Mucosa of descending colon (tissue), 3 donors: ENCODE measurements at regions not wholly inside any gene's neighbourhood (a gene's known extent, or its start where the extent isn't known, plus 50 kb on each side); places are given as distances from the start of the nearest gene placed in this dataset.

Source experiments
- ATAC-seq: fragments of 200-7000 bp; cut with Tn5 transposase; one replicate; pipeline ENCODE4 v1.9.1; 2020; ENCODE audit warnings: mild to moderate bottlenecking, moderate library complexity
- DNase-seq, 3 donors: peaks; one replicate each; pipeline ENCODE4 v3.0.0-alpha.2; 2020
- H3K36me3 ChIP-seq: fragments of 200-600 bp; one replicate; pipeline ENCODE4 v1.8.0; 2021; ENCODE audit warnings: low read depth, mild to moderate bottlenecking
- H3K4me1 ChIP-seq: fragments of 200-600 bp; one replicate; pipeline ENCODE4 v1.8.0; 2021; ENCODE audit warnings: low read depth, mild to moderate bottlenecking
- H3K4me3 ChIP-seq: fragments of 200-600 bp; one replicate; pipeline ENCODE4 v1.8.0; 2021; ENCODE audit warnings: mild to moderate bottlenecking
- H3K9me3 ChIP-seq: fragments of 200-600 bp; one replicate; pipeline ENCODE4 v1.8.0; 2021; ENCODE audit warnings: mild to moderate bottlenecking
- intact Hi-C, 2 donors: fragments of 100-400 bp; cut with DNase I in 1 of 2; cut with micrococcal nuclease in 1 of 2; formaldehyde crosslinking; loops; one replicate each; pipeline versions ENCODE4 v1.11.0 to v1.11.1; 2022; cut with DNase I, micrococcal nuclease
- TF ChIP-seq, protein P1 (sequence below): fragments of 200-600 bp; IDR thresholded peaks from one replicate; pipeline ENCODE4 v1.8.0; 2022; ENCODE audit warnings: antibody characterized with exemption, mild to moderate bottlenecking
- donor health status: DM: no; HTN: no; CAD: no; lungs with moderate emphysema.
- donor health status: DM: no; HTN: no; CAD: no.
- donor health status: DM: no; HTN: yes; CAD: no.

DNA sequence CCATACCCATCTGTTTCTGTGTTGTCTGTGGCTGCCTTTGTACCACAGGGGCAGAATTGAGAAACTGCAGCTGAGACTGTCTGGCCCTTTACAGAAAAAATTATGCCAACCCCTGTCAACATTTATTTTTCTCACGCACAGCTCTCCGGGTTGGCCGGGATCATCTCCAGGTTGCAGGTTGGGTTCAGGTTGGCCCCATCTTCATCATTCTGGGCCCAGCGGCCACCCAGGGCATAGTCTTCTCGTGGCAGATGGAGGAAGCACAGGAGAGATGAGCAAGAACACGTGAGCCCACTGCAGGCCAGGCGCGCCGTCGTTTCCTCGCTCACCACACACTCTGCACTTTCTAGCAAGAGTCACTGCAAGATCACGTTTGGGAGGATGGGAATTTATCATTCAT, 66.1 kb upstream of the SEC14L1 start:
- no peak for DNase-seq
- H3K9me3 ChIP-seq, result no peaks in the 10 kb centered on the region
- no peaks in the 10 kb centered on the region for H3K4me1 ChIP-seq
- H3K4me3 ChIP-seq, result no peak overlapping the region
- intact Hi-C loops, result loop anchor here in 1 of 2 donors (5.0 kb wide), 1 partner anchor 212 kb away; no protein-coding TSS in a partner anchor
- TF ChIP-seq, protein P1, sequence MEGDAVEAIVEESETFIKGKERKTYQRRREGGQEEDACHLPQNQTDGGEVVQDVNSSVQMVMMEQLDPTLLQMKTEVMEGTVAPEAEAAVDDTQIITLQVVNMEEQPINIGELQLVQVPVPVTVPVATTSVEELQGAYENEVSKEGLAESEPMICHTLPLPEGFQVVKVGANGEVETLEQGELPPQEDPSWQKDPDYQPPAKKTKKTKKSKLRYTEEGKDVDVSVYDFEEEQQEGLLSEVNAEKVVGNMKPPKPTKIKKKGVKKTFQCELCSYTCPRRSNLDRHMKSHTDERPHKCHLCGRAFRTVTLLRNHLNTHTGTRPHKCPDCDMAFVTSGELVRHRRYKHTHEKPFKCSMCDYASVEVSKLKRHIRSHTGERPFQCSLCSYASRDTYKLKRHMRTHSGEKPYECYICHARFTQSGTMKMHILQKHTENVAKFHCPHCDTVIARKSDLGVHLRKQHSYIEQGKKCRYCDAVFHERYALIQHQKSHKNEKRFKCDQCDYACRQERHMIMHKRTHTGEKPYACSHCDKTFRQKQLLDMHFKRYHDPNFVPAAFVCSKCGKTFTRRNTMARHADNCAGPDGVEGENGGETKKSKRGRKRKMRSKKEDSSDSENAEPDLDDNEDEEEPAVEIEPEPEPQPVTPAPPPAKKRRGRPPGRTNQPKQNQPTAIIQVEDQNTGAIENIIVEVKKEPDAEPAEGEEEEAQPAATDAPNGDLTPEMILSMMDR, result no peak
- ATAC-seq, result no peak
- no peaks in the 10 kb centered on the region for H3K36me3 ChIP-seq

DNA sequence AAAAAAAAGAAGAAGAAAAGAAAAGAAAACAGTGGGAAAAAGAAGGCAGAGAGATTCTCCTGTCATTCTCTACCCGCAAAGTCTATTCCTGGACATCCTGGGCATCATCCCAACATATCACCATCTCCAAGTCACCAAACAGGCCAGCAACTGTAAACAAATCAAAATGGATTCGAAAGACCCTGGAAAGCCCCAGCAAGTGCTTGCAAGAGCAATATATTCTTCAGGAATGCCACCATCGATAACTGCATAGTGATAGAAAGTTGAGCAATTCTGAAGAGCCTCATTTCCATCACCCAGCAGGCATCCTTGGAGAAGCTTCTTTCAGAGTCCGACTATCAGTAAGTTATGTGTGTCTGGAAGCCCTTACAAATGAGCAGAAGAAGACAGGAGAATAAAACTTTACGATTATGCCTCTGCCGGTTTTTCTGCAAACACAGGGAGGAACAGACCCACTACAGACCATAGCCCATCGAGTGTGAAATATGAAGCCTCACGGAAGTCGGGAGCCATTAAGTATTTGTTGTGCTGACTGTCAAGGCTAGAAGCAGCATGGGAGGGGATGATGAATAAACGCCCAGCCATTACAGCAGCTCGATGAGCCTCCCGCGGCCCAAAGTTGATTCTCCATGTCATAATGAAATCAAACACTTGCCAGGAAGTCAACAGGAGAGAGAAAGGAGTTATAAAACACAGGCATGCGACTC, 64.5 kb upstream of the SEC14L1 start:
- TF ChIP-seq, protein P1, result no peak
- no peak for DNase-seq
- no peaks in the 10 kb centered on the region for H3K4me1 ChIP-seq

DNA sequence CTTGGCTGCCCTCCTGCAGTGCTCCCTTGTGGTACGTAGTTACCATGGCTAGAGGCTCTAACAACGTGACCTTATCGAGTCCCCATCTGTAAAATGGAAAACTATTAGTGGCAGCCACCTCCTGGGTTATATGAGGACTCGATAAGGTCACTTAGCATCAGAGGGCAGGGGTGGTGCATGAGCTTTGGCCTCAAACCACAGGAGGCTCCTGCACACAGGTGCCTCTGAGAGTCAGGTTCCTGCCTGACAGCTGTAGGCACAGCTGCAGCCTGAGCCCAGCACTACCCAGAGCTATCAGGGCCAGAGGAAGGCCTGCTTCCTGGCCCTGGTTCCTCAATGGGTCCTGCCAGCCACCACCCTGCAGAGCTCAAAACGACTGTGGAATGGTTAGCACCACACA, 57.2 kb upstream of the SEC14L1 start:
- DNase-seq (no peak), ATAC-seq (no peak)
- H3K4me1 ChIP-seq, result no peaks in the 10 kb centered on the region
- intact Hi-C loops, result no loop called here
- no peak overlapping the region for H3K4me3 ChIP-seq
- no peaks in the 10 kb centered on the region for H3K9me3 ChIP-seq
- H3K36me3 ChIP-seq, result no peaks in the 10 kb centered on the region
- TF ChIP-seq, protein P1, result no peak

More for the DNA sequence above, 64.5 kb upstream of the SEC14L1 start:
- no peaks in the 10 kb centered on the region for H3K36me3 ChIP-seq
- no peak for ATAC-seq
- H3K4me3 ChIP-seq, result no peak overlapping the region
- intact Hi-C loops, result no loop called here
- no peaks in the 10 kb centered on the region for H3K9me3 ChIP-seq

DNA sequence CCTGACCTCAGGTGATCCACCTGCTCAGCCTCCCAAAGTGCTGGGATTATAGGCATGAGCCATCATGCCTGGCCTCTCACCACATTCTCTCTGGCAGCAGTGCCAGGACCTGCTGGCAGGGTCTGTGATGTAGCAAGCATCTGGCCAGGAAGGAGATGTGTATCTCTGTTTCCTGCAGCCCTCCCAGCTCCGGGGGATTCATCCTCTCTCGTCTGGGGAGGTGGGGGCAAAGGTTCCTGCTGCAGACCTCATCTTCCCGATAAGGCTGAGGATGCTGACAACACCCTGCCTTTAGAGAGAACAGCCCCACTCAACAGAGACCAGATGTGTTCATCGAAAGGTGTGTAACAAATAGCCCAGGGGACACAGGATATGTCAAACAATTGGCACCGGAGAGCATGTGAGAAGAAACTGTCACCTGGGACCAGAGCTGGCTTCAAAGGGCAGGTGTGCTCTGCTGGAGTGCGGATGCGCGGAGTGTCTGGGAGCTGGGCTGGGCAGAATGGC, 54.8 kb upstream of the SEC14L1 start:
- H3K4me1 ChIP-seq, result peaks cover 5% of the 10 kb centered on the region
- ATAC-seq (no peak), DNase-seq (peak in 1 of 3 donors; percentile 20)
- intact Hi-C loops, result loop anchor here (5.0 kb wide), 2 partner anchors 156 to 161 kb away; no protein-coding TSS in a partner anchor
- no peaks in the 10 kb centered on the region for H3K9me3 ChIP-seq
- no peak overlapping the region for H3K4me3 ChIP-seq
- H3K36me3 ChIP-seq, result no peaks in the 10 kb centered on the region
- TF ChIP-seq, protein P1, result no peak

DNA sequence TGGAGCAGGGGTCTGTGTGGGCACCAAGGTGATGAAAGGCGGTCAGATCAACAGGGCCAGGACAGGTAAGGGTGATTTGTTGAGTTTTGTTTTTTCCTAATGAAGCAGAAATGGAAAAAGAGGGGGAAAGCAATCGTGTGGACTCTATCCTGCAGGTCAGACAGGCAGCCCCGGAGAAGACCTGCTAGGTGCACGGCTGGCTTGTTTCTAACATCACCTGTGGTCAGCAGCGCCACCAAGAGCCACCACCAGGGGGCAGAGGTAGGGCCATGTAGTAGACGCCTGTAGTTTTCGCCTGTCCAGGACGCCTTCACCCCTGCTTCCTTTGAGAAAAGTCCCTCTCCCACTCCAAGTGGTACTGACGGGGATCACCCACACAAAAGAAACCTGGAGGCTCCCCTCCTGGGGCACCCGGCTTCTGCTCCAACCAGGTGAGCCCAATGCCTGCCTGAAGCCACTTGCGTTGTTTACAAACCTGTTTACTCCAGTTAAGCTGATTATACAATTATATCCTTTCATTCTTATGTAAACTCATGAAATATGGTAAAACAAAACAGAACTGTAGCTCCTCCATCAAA, 54.2 kb upstream of the SEC14L1 start:
- Histone ChIP-seq H3K4me1 (peaks cover 5% of the 10 kb centered on the region), H3K36me3 (no peaks in the 10 kb centered on the region), H3K4me3 (no peak overlapping the region), H3K9me3 (no peaks in the 10 kb centered on the region)
- intact Hi-C loops, result loop anchor here (5.0 kb wide), 2 partner anchors 156 to 161 kb away; no protein-coding TSS in a partner anchor
- TF ChIP-seq, protein P1, result peak; percentile 96
- DNase-seq (peak; percentile 88 to 98 (median 93)), ATAC-seq (peak; percentile 83)
